ENCODE measurements at regions not wholly inside any gene's neighbourhood (a gene's known extent, or its start where the extent isn't known, plus 50 kb on each side); places are given as distances from the start of the nearest gene placed in this dataset.

- no peak for ATAC-seq
- Mint-ChIP-seq H3K36me3 (no peaks in the 10 kb centered on the region), H3K27ac (no peak overlapping the region), H3K9me3 (no peaks in the 10 kb centered on the region), H3K4me3 (no peak overlapping the region), H3K4me1 (peaks cover 4% of the 10 kb centered on the region), H3K27me3 (ENCODE audit: low read depth) (no peaks in the 10 kb centered on the region)
- TF ChIP-seq E2F5 (CRISPR knock-in tag; IDR thresholded peaks at IDR 0.05) (no peak), ZNF281 (CRISPR knock-in tag; IDR thresholded peaks at IDR 0.05) (no peak), SMAD4 (CRISPR knock-in tag; IDR thresholded peaks at IDR 0.05) (no peak), ZNF263 (CRISPR knock-in tag; IDR thresholded peaks at IDR 0.05; ENCODE audit: low read depth) (no peak), OVOL2 (CRISPR knock-in tag; IDR thresholded peaks at IDR 0.05; ENCODE audit: borderline replicate concordance) (no peak), TEAD4 (CRISPR knock-in tag; IDR thresholded peaks at IDR 0.05) (no peak), JUN (CRISPR knock-in tag; IDR thresholded peaks at IDR 0.05) (no peak)
- DNase-seq (ENCODE audit: low spot score): no peak
- ChIA-PET CTCF (no interaction called here), POLR2A (no interaction called here)
Observed at GRCh38 chr9:18360005-18360404, 113.9 kb upstream of the ADAMTSL1 start.

GRCh38 chr9:18361646-18362045 lies 112.3 kb upstream of the ADAMTSL1 start:
- H3K27ac Mint-ChIP-seq: no peak overlapping the region
- ATAC-seq: no peak
- no peaks in the 10 kb centered on the region for H3K9me3 Mint-ChIP-seq
- POLR2A ChIA-PET: no interaction called here
- H3K27me3 Mint-ChIP-seq (ENCODE audit: low read depth): no peaks in the 10 kb centered on the region
- no peak for DNase-seq (ENCODE audit: low spot score)
- H3K4me3 Mint-ChIP-seq: no peak overlapping the region
- CTCF ChIA-PET: no interaction called here
- no peak for TF ChIP-seq ZNF532 (CRISPR knock-in tag; IDR thresholded peaks at IDR 0.05; ENCODE audit: borderline replicate concordance)
- TF ChIP-seq ERG (CRISPR knock-in tag; IDR thresholded peaks at IDR 0.05): no peak
- TF ChIP-seq HMGA2 (CRISPR knock-in tag; IDR thresholded peaks at IDR 0.05): no peak
- no peak for TF ChIP-seq JUN (CRISPR knock-in tag; IDR thresholded peaks at IDR 0.05)
- no peak for TF ChIP-seq ZNF317 (CRISPR knock-in tag; IDR thresholded peaks at IDR 0.05; ENCODE audit: borderline replicate concordance, low read depth)
- TF ChIP-seq TP53 (CRISPR knock-in tag; IDR thresholded peaks at IDR 0.05): no peak
- no peak for TF ChIP-seq MXD4 (CRISPR knock-in tag; IDR thresholded peaks at IDR 0.05; ENCODE audit: borderline replicate concordance)
- H3K4me1 Mint-ChIP-seq: peaks cover 13% of the 10 kb centered on the region
- H3K36me3 Mint-ChIP-seq: no peaks in the 10 kb centered on the region

- POLR2A ChIA-PET: no interaction called here
- no peak overlapping the region for H3K4me3 Mint-ChIP-seq
- H3K27ac Mint-ChIP-seq: no peak overlapping the region
- H3K4me1 Mint-ChIP-seq: peaks cover 17% of the 10 kb centered on the region
- H3K27me3 Mint-ChIP-seq (ENCODE audit: low read depth): no peaks in the 10 kb centered on the region
- CTCF ChIA-PET: no interaction called here
- ATAC-seq (no peak), DNase-seq (ENCODE audit: low spot score) (no peak)
- H3K9me3 Mint-ChIP-seq: no peaks in the 10 kb centered on the region
- TF ChIP-seq ZNF138 (CRISPR knock-in tag; conservative IDR thresholded peaks at IDR 0.05) (no peak), GRHL2 (CRISPR knock-in tag; IDR thresholded peaks at IDR 0.05; ENCODE audit: insufficient replicate concordance, severe bottlenecking) (no peak)
- H3K36me3 Mint-ChIP-seq: no peaks in the 10 kb centered on the region
Observed at GRCh38 chr9:18362166-18362565, 111.8 kb upstream of the ADAMTSL1 start.

All from WTC11 (cell line).